GM21447 (cell line): ENCODE measurements at regions not wholly inside any gene's neighbourhood (a gene's known extent, or its start where the extent isn't known, plus 50 kb on each side); places are given as distances from the start of the nearest gene placed in this dataset.
"Not testable (repeated sequence)": the region's sequence is repeated elsewhere in the genome, so short reads cannot be mapped to it uniquely, and the experiment has no call there.

Experiments
- ATAC-seq: cut with Tn5 transposase; IDR thresholded peaks from one replicate; pipeline ENCODE4 v1.9.1; 2021; ENCODE audit not compliant: unreplicated experiment

GRCh38 chr3:20417388-20418108 lies 231.5 kb upstream of the SGO1 start:
- ATAC-seq, result no peak

- no peak for ATAC-seq
Measured at GRCh38 chr3:20406611-20407011, 220.6 kb upstream of the SGO1 start.

- ATAC-seq, result no peak
Measured at GRCh38 chr3:20405744-20406143, 219.7 kb upstream of the SGO1 start.

- no peak for ATAC-seq
Measured at GRCh38 chr3:20405231-20405630, 219.2 kb upstream of the SGO1 start.

GRCh38 chr3:20404741-20405100 lies 218.7 kb upstream of the SGO1 start:
- ATAC-seq, result no peak

GRCh38 chr3:20403986-20404740 lies 218.2 kb upstream of the SGO1 start:
- no peak for ATAC-seq

GRCh38 chr3:20401253-20401652 lies 215.2 kb upstream of the SGO1 start:
- no peak for ATAC-seq

- ATAC-seq, result no peak
Measured at GRCh38 chr3:20400686-20401085, 214.7 kb upstream of the SGO1 start.

- ATAC-seq, result no peak
Measured at GRCh38 chr3:20400281-20400680, 214.3 kb upstream of the SGO1 start.

GRCh38 chr3:20396335-20396734 lies 210.3 kb upstream of the SGO1 start:
- ATAC-seq, result no peak

- ATAC-seq, result no peak
Measured at GRCh38 chr3:20395692-20396091, 209.7 kb upstream of the SGO1 start.

GRCh38 chr3:20394243-20394642 lies 208.2 kb upstream of the SGO1 start:
- no peak for ATAC-seq

GRCh38 chr3:20391644-20392043 lies 205.6 kb upstream of the SGO1 start:
- no peak for ATAC-seq

GRCh38 chr3:20388971-20389370 lies 203.0 kb upstream of the SGO1 start:
- no peak for ATAC-seq

GRCh38 chr3:20380295-20380694 lies 194.3 kb upstream of the SGO1 start:
- no peak for ATAC-seq

GRCh38 chr3:20378315-20378714 lies 192.3 kb upstream of the SGO1 start:
- ATAC-seq, result no peak

- ATAC-seq, result no peak
Measured at GRCh38 chr3:20376665-20377217, 190.7 kb upstream of the SGO1 start.

- ATAC-seq, result no peak
Measured at GRCh38 chr3:20375302-20375701, 189.3 kb upstream of the SGO1 start.

- ATAC-seq, result not testable (repeated sequence)
Measured at GRCh38 chr3:20370273-20371063, 184.5 kb upstream of the SGO1 start.

- ATAC-seq, result no peak
Measured at GRCh38 chr3:20361000-20361399, 175.0 kb upstream of the SGO1 start.

- no peak for ATAC-seq
Measured at GRCh38 chr3:20353286-20353685, 167.3 kb upstream of the SGO1 start.
